Liver (tissue), 8 donors: ENCODE measurements at regions not wholly inside any gene's neighbourhood (a gene's known extent, or its start where the extent isn't known, plus 50 kb on each side); places are given as distances from the start of the nearest gene placed in this dataset.

Experiments
- DNase-seq: peaks from one replicate; pipeline ENCODE4 v3.0.0-alpha.2; 2017; ENCODE audit warnings: low spot score
- H3K27ac ChIP-seq, 2 donors: one replicate each; pipeline ENCODE4 v1.7.0; 2013; ENCODE audit warnings: inconsistent platforms in 2 of 2, low read length in 2 of 2, control low read depth in 1 of 2, low read depth in 1 of 2, mild to moderate bottlenecking in 1 of 2
- H3K27me3 ChIP-seq, 4 donors: one replicate each; pipeline versions ENCODE4 v1.6.1 to v1.7.0; 2013; ENCODE audit warnings: low read length in 3 of 4, inconsistent platforms in 1 of 4, mild to moderate bottlenecking in 1 of 4, moderate library complexity in 1 of 4; ENCODE audit not compliant: control insufficient read depth in 4 of 4, insufficient read depth in 4 of 4
- H3K36me3 ChIP-seq, 4 donors: one replicate each; pipeline versions ENCODE4 v1.6.1 to v1.7.0; 2013; ENCODE audit warnings: low read length in 3 of 4, mild to moderate bottlenecking in 3 of 4, low read depth in 1 of 4, moderate library complexity in 1 of 4; ENCODE audit not compliant: control insufficient read depth in 4 of 4, insufficient read depth in 3 of 4
- H3K4me1 ChIP-seq, 4 donors: one replicate each; pipeline versions ENCODE4 v1.6.1 to v1.7.0; 2013; ENCODE audit warnings: low read length in 3 of 4, mild to moderate bottlenecking in 3 of 4, moderate library complexity in 1 of 4; ENCODE audit not compliant: control insufficient read depth in 4 of 4, insufficient read depth in 4 of 4
- H3K4me3 ChIP-seq, 3 donors: one replicate each; pipeline versions ENCODE4 v1.6.1 to v1.7.0; 2013; ENCODE audit warnings: low read length in 3 of 3, control low read depth in 1 of 3, low read depth in 1 of 3, mild to moderate bottlenecking in 1 of 3
- H3K9ac ChIP-seq, 2 donors: one replicate each; pipeline ENCODE4 v1.7.0; 2013; ENCODE audit warnings: low read length in 2 of 2, mild to moderate bottlenecking in 2 of 2, moderate library complexity in 2 of 2, control low read depth in 1 of 2, low read depth in 1 of 2
- H3K9me3 ChIP-seq, 4 donors: one replicate each; pipeline versions ENCODE4 v1.6.1 to v1.7.0; 2013; ENCODE audit warnings: low read length in 3 of 4; ENCODE audit not compliant: control insufficient read depth in 4 of 4
- EGR1 ChIP-seq, 2 donors: IDR thresholded peaks; 2 replicates each; pipeline ENCODE4 v1.6.1; 2016 to 2018; ENCODE audit warnings: antibody characterized with exemption in 2 of 2, low read depth in 2 of 2
- FOXA1 ChIP-seq: IDR thresholded peaks from 2 replicates; pipeline ENCODE4 v1.6.1; 2016; ENCODE audit warnings: antibody characterized with exemption
- FOXA2 ChIP-seq: IDR thresholded peaks from 2 replicates; pipeline ENCODE4 v1.6.1; 2016; ENCODE audit warnings: antibody characterized with exemption
- GABPA ChIP-seq, 2 donors: IDR thresholded peaks in 1 of 2; conservative IDR thresholded peaks in 1 of 2; 2 replicates each; pipeline ENCODE4 v1.6.1; 2016; ENCODE audit warnings: antibody characterized with exemption in 2 of 2, mild to moderate bottlenecking in 1 of 2, moderate library complexity in 1 of 2
- HNF4A ChIP-seq, 2 donors: conservative IDR thresholded peaks; 2 replicates each; pipeline ENCODE4 v1.6.1; 2016; ENCODE audit warnings: antibody characterized with exemption in 2 of 2, mild to moderate bottlenecking in 2 of 2
- HNF4G ChIP-seq: IDR thresholded peaks from 2 replicates; pipeline ENCODE4 v1.6.1; 2016; ENCODE audit warnings: antibody characterized with exemption
- JUND ChIP-seq, 2 donors: IDR thresholded peaks; 2 replicates each; pipeline ENCODE4 v1.6.1; 2016; ENCODE audit warnings: antibody characterized with exemption in 2 of 2
- NR2F2 ChIP-seq: IDR thresholded peaks from 2 replicates; pipeline ENCODE4 v1.6.1; 2016; ENCODE audit warnings: antibody characterized with exemption
- RAD21 ChIP-seq, 2 donors: IDR thresholded peaks; 2 replicates each; pipeline ENCODE4 v1.6.1; 2016; ENCODE audit warnings: antibody characterized with exemption in 2 of 2, mild to moderate bottlenecking in 2 of 2
- RXRA ChIP-seq, 2 donors: IDR thresholded peaks; 2 replicates each; pipeline ENCODE4 v1.6.1; 2017 to 2018; ENCODE audit warnings: antibody characterized with exemption in 2 of 2, mild to moderate bottlenecking in 1 of 2
- SP1 ChIP-seq: IDR thresholded peaks from 2 replicates; pipeline ENCODE4 v1.6.1; 2018; ENCODE audit warnings: antibody characterized with exemption, mild to moderate bottlenecking
- TAF1 ChIP-seq: conservative IDR thresholded peaks from 2 replicates; pipeline ENCODE4 v1.6.1; 2016; ENCODE audit warnings: antibody characterized with exemption, mild to moderate bottlenecking
- YY1 ChIP-seq: IDR thresholded peaks from 2 replicates; pipeline ENCODE4 v1.6.1; 2016; ENCODE audit warnings: antibody characterized with exemption, mild to moderate bottlenecking
- WGBS: extraction: QIAGEN DNeasy Blood & Tissue Kit; methylation state at CpG from one replicate; pipeline ENCODE4 v1.1.7; 2013; 5-methylcytosine and 5-hydroxymethylcytosine counted together
- TF ChIP-seq, protein P1 (sequence below): IDR thresholded peaks from 2 replicates; pipeline ENCODE4 v1.6.1; 2016; ENCODE audit warnings: antibody characterized with exemption
- TF ChIP-seq, protein P2 (sequence below): IDR thresholded peaks from 2 replicates; pipeline ENCODE4 v1.6.1; 2016; ENCODE audit warnings: antibody characterized with exemption, mild to moderate bottlenecking
- TF ChIP-seq, protein P3 (sequence below): IDR thresholded peaks from 2 replicates; pipeline ENCODE4 v1.6.1; 2016; ENCODE audit warnings: antibody characterized with exemption
- TF ChIP-seq, protein P4 (sequence below): fragments of 150-350 bp; IDR thresholded peaks from 2 replicates; pipeline ENCODE4 v1.5.1; 2017; ENCODE audit warnings: improper control_type of control experiment, low read depth, low read length; ENCODE audit not compliant: missing input control
- TF ChIP-seq, protein P5 (sequence below): IDR thresholded peaks from 2 replicates; pipeline ENCODE4 v1.6.1; 2016; ENCODE audit warnings: antibody characterized with exemption
- donor health status: healthy.
- donor health status: healthy.
- donor health status: healthy.
- donor health status: healthy.
- donor health status: healthy.

DNA sequence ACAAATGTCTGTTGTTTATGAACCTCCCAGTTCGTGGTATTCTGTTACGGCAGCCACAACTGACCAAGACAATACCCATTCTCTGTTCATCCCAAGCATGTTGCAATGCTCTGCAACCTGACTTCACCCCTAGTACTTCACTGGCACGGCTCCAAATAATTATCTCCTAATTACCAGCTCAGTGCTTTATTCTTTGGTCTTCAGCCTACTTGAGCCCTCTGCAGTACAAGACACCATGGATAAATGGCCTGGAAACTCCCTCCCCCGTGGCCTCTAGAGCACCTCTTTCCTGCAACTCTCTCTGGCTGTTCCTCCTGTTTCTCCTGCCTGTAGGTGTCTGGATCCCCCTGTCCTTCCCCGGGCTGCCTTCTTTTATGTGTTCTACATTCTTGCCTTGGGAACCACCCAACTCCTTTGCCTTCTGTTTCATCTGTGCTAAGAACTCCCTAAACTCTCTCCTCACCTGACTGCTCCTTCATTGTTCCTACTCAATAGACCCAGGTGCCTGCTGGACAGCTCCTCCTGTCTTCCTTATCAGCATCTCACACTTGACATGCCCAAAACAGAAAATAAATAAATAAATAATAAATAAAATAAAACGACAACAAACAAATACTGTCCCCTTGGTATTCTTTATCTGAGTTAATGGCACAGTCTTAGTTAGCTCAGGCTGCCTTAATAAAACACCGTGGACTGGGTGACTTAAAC is 200.4 kb upstream of the IPO5 start:
- Histone ChIP-seq H3K36me3 (no peaks in the 10 kb centered on the region), H3K4me1 (no peaks in the 10 kb centered on the region), H3K4me3 (no peak overlapping the region), H3K27me3 (no peaks in the 10 kb centered on the region), H3K9ac (no peak overlapping the region), H3K9me3 (no peaks in the 10 kb centered on the region), H3K27ac (no peak overlapping the region)
- no peak for DNase-seq
- 74% methylated on average over 7 of the region's 7 CpGs for WGBS
- TF ChIP-seq YY1 (no peak), HNF4A (conservative IDR thresholded peaks at IDR 0.05) (no peak), RXRA (IDR thresholded peaks at IDR 0.05) (no peak), HNF4G (no peak), FOXA1 (no peak), EGR1 (IDR thresholded peaks at IDR 0.05; ENCODE audit: low read depth in 2 of 2) (no peak), FOXA2 (no peak), TAF1 (no peak), JUND (IDR thresholded peaks at IDR 0.05) (no peak), RAD21 (IDR thresholded peaks at IDR 0.05) (no peak), NR2F2 (no peak), GABPA (IDR thresholded peaks at IDR 0.05 in 1 of 2, conservative IDR thresholded peaks at IDR 0.05 in 1 of 2) (no peak), SP1 (no peak)
- TF ChIP-seq, protein P1, sequence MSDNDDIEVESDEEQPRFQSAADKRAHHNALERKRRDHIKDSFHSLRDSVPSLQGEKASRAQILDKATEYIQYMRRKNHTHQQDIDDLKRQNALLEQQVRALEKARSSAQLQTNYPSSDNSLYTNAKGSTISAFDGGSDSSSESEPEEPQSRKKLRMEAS = no peak
- TF ChIP-seq, protein P2, sequence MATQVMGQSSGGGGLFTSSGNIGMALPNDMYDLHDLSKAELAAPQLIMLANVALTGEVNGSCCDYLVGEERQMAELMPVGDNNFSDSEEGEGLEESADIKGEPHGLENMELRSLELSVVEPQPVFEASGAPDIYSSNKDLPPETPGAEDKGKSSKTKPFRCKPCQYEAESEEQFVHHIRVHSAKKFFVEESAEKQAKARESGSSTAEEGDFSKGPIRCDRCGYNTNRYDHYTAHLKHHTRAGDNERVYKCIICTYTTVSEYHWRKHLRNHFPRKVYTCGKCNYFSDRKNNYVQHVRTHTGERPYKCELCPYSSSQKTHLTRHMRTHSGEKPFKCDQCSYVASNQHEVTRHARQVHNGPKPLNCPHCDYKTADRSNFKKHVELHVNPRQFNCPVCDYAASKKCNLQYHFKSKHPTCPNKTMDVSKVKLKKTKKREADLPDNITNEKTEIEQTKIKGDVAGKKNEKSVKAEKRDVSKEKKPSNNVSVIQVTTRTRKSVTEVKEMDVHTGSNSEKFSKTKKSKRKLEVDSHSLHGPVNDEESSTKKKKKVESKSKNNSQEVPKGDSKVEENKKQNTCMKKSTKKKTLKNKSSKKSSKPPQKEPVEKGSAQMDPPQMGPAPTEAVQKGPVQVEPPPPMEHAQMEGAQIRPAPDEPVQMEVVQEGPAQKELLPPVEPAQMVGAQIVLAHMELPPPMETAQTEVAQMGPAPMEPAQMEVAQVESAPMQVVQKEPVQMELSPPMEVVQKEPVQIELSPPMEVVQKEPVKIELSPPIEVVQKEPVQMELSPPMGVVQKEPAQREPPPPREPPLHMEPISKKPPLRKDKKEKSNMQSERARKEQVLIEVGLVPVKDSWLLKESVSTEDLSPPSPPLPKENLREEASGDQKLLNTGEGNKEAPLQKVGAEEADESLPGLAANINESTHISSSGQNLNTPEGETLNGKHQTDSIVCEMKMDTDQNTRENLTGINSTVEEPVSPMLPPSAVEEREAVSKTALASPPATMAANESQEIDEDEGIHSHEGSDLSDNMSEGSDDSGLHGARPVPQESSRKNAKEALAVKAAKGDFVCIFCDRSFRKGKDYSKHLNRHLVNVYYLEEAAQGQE = no peak
- TF ChIP-seq, protein P3, sequence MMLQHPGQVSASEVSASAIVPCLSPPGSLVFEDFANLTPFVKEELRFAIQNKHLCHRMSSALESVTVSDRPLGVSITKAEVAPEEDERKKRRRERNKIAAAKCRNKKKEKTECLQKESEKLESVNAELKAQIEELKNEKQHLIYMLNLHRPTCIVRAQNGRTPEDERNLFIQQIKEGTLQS = no peak
- TF ChIP-seq, protein P4, sequence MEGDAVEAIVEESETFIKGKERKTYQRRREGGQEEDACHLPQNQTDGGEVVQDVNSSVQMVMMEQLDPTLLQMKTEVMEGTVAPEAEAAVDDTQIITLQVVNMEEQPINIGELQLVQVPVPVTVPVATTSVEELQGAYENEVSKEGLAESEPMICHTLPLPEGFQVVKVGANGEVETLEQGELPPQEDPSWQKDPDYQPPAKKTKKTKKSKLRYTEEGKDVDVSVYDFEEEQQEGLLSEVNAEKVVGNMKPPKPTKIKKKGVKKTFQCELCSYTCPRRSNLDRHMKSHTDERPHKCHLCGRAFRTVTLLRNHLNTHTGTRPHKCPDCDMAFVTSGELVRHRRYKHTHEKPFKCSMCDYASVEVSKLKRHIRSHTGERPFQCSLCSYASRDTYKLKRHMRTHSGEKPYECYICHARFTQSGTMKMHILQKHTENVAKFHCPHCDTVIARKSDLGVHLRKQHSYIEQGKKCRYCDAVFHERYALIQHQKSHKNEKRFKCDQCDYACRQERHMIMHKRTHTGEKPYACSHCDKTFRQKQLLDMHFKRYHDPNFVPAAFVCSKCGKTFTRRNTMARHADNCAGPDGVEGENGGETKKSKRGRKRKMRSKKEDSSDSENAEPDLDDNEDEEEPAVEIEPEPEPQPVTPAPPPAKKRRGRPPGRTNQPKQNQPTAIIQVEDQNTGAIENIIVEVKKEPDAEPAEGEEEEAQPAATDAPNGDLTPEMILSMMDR = no peak
- TF ChIP-seq, protein P5, sequence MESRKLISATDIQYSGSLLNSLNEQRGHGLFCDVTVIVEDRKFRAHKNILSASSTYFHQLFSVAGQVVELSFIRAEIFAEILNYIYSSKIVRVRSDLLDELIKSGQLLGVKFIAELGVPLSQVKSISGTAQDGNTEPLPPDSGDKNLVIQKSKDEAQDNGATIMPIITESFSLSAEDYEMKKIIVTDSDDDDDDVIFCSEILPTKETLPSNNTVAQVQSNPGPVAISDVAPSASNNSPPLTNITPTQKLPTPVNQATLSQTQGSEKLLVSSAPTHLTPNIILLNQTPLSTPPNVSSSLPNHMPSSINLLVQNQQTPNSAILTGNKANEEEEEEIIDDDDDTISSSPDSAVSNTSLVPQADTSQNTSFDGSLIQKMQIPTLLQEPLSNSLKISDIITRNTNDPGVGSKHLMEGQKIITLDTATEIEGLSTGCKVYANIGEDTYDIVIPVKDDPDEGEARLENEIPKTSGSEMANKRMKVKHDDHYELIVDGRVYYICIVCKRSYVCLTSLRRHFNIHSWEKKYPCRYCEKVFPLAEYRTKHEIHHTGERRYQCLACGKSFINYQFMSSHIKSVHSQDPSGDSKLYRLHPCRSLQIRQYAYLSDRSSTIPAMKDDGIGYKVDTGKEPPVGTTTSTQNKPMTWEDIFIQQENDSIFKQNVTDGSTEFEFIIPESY = no peak
